ENCODE measurements at regions not wholly inside any gene's neighbourhood (a gene's known extent, or its start where the extent isn't known, plus 50 kb on each side); places are given as distances from the start of the nearest gene placed in this dataset.

DNA sequence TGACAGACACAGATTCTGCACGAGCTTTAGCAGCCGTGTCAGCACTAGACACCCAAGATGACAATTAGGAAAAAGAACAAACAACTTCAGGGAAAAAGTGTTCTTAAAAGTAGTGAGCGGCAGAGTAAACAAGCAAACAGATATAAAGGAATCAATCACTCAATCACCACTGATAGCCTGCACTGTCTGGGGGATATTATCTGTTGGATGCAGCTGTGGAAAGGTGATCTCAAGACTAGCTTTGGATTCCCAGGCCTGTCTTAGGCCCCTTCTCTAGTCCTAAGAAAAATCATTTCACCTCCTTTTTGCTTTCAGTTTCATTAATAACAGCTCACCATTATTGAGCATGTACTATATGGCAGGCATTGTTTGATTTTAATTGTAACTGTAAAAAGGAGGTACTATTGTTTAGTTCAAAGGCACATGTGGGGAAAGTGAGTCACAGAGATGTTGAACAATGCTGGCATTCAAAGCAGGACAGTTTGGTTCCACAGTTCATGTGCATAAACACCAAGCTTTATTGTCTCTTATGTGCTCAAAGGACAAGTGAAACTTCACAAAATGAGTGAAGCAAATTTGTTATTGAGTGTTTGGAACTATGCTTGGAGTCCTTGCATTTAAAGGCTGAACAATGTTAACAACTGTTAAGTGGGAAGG lies 147.3 kb upstream of the TCF4 start (continued):
- no peak for TF ChIP-seq BCL3 (IDR thresholded peaks at IDR 0.05; ENCODE audit: borderline replicate concordance, insufficient read depth, low read depth, low read length, poor library complexity, severe bottlenecking)
- no peak for TF ChIP-seq USF2 (IDR thresholded peaks at IDR 0.05; ENCODE audit: borderline replicate concordance, low read depth, low read length)
- no peak for TF ChIP-seq ZNF274 (IDR thresholded peaks at IDR 0.05; ENCODE audit: insufficient read depth, insufficient read length)
- TF ChIP-seq HDAC2 (IDR thresholded peaks at IDR 0.05), result no peak
- no peak for TF ChIP-seq POLR2A (IDR thresholded peaks at IDR 0.05; ENCODE audit: low read depth, low read length)
- TF ChIP-seq STAT1 (conservative IDR thresholded peaks at IDR 0.05), result no peak
- no peak for TF ChIP-seq NRF1 (conservative IDR thresholded peaks at IDR 0.05; ENCODE audit: low read depth, low read length)
- no peak for TF ChIP-seq CREB1 (IDR thresholded peaks at IDR 0.05; ENCODE audit: low read depth)
- no peak for TF ChIP-seq SMAD5 (IDR thresholded peaks at IDR 0.05; ENCODE audit: low read depth)
- no peak for TF ChIP-seq NFYB (IDR thresholded peaks at IDR 0.05; ENCODE audit: insufficient read depth, low read depth, low read length)

DNA sequence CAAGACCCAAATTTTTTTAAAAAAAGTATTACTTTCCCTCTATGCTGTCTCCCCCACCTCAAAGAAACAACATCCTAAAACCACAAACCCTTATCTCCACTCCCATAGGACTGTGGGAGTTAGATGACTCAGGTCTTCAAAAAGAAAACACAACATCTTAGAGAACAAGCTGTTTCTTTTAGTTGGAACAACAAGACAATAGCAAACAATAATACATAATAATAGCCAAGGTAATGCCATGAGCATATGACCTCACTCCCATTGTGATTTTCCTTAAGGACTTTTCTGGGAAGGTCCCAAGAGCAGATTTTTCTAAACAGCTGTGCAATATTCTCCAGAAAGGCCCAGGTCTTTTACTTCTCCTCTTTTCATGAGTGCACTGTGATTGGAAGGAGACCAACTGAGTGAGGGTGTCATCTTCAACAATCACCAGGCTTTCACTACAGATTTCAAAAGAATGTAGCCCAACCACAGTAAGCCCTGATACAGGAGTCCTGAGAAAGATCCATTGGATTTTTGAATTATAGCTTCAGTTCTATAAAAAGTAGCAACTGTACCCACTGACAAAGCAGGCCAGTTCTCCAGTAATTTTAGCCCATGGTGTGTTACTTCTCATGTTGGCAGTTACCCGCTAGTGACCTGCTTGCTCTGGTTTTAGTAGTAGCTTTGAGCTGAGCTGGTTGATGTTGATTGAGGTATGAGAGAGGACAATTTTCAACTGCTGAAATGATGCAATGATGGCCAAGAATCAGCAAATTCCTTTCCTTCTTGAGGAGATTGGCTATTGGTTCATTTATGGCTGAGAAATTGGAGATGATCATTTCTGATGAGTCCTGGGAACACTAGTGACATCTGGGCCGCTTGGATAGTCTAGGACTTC lies 144.5 kb upstream of the TCF4 start:
- DNase-seq (ENCODE audit: low read depth, low spot score) (no peak), FAIRE-seq (no peak), ATAC-seq (no peak)
- no TSS peak for BruUV-seq (replicated peaks)
- H3K4me1 ChIP-seq (ENCODE audit: control insufficient read depth, insufficient read depth, low read length), result no peaks in the 10 kb centered on the region
- ChIA-PET SMC1A (ENCODE audit: uncharacterized antibody, unreplicated experiment) (no interaction called here), RAD21 (ENCODE audit: unreplicated experiment) (no interaction called here), CTCF (interaction anchor here (0.8 kb wide), 1 partner anchor 9 kb away, joined by 3 read pairs; no protein-coding TSS in a partner anchor), POLR2A (no interaction called here)
- H3K27ac ChIP-seq (ENCODE audit: control insufficient read depth, insufficient read depth), result no peak overlapping the region
- no peaks in the 10 kb centered on the region for H3K79me2 ChIP-seq (ENCODE audit: control insufficient read depth, insufficient read depth, low read length)
- intact Hi-C loops (cut with micrococcal nuclease; ENCODE audit: unreplicated experiment), result no loop called here
- H3K9ac ChIP-seq (ENCODE audit: control insufficient read depth, insufficient read depth, low read length), result no peak overlapping the region
- no peaks in the 10 kb centered on the region for H3K27me3 ChIP-seq (replicated peaks in 1 of 2; ENCODE audit: control insufficient read depth in 2 of 2, insufficient read depth in 2 of 2, low read length in 1 of 2)
- 38% methylated on average over 2 of the region's 2 CpGs for WGBS (ENCODE audit: insufficient coverage, insufficient replicate concordance, low lambda C conversion rate, missing lambda C conversion rate)
- no peaks in the 10 kb centered on the region for H3K9me3 ChIP-seq (replicated peaks; ENCODE audit: control insufficient read depth, insufficient read depth, low read length)
- H2AFZ ChIP-seq (ENCODE audit: control insufficient read depth, low read depth, low read length), result no peak overlapping the region
- no peaks in the 10 kb centered on the region for H3K36me3 ChIP-seq (ENCODE audit: control insufficient read depth in 2 of 2, insufficient read depth in 2 of 2, low read length in 1 of 2)
- H3K4me2 ChIP-seq (ENCODE audit: control insufficient read depth, insufficient read depth), result no peak overlapping the region
- no peaks in the 10 kb centered on the region for H4K20me1 ChIP-seq (ENCODE audit: control insufficient read depth, insufficient read depth)
- in situ Hi-C loops (cut with MboI), result no loop called here
- no peak for TF ChIP-seq HCFC1 (IDR thresholded peaks at IDR 0.05; ENCODE audit: low read length)
- no peak overlapping the region for H3K4me3 ChIP-seq
